Left colon (tissue), 2 donors: ENCODE measurements at regions not wholly inside any gene's neighbourhood (a gene's known extent, or its start where the extent isn't known, plus 50 kb on each side); places are given as distances from the start of the nearest gene placed in this dataset.

Source experiments
- ATAC-seq: fragments of 200-7000 bp; cut with Tn5 transposase; one replicate; pipeline ENCODE4 v1.9.1; 2020; ENCODE audit warnings: mild to moderate bottlenecking, moderate library complexity
- DNase-seq, 2 donors: peaks; one replicate each; pipeline ENCODE4 v3.0.0-alpha.2; 2020
- intact Hi-C, 2 donors: fragments of 100-400 bp; cut with DNase I in 1 of 2; cut with micrococcal nuclease in 1 of 2; formaldehyde crosslinking; loops; one replicate each; pipeline versions ENCODE4 v1.11.2 to v1.14.0; 2022; cut with DNase I, micrococcal nuclease
- donor health status: DM: no; HTN: no; CAD: no.
- donor health status: DM: yes; HTN: yes; CAD: no.

DNA sequence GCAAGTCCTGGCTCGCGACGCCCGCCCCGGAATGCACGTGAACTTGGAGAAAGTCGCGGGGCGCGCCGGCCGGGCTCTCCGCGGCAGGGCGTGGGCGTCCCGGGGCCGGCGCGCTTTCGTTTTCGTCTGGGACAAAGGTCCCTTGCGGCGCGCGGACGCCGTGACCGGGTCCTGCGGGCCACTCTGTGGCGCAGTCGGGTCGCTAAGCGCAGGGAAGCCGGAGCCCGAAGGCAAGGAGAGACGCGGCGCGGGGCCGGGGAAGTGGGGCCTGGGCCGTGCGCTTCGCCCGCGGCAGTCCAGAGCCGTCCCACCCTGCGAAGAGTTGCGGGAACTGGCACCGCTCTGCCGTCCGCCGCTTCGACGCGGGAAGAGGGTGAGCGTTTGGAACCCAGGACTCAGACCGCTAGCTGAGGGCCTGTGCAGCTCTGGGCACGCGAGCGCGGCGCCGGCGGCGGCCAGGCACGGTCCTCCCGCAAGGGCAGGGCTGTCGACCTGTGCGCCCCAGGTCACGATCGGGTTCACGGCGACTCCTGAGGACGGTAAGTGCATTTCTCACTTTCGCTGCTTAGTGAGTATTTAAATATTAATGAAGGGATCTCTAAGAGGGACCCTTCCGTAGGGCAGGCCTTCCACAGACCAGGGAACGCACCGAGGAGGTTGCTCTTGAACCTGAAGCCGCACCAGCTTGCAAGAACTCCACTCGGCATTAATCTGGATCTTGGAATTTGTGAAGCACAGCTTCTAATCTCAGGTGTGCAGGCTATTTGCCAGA lies 78.0 kb upstream of the PPARA start:
- DNase-seq (peak; percentile 74 to 88), ATAC-seq (peak; percentile 49)
- intact Hi-C loops = no loop called here

DNA sequence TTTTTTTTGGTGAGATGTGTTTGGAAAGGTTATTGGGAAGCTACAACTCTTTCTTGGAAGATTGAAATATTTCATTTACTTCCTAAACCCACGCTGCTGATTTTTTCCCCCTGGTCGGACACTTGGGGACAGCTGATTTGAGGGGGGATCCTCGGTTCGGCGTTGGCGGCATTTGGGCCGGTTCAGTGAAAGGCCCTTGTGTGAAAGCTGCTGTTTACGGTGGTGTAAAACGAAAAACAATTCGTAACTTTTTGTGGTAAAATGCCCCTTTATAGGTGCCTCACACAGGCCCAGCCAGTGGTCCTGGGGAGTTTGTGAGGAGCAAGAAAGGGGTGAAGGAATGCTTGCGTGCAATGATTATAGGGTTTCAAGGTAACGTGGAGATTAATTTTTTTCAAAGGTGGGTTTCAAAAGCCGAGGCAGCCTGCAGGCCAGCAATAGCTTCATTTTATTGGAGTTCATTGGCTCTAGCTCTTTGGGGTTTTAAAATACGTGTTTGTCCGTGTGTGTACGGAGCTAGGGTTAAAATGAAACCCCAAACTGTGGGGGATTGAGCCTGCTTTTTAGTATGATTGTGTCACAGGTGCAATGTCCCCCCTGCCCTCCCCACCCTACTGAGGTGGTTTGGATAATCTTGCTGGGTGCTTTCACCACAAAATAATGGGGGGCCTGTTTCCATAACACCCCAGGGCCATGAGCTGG lies 77.2 kb upstream of the PPARA start:
- intact Hi-C loops = no loop called here
- DNase-seq (peak; percentile 10 to 20), ATAC-seq (no peak)

DNA sequence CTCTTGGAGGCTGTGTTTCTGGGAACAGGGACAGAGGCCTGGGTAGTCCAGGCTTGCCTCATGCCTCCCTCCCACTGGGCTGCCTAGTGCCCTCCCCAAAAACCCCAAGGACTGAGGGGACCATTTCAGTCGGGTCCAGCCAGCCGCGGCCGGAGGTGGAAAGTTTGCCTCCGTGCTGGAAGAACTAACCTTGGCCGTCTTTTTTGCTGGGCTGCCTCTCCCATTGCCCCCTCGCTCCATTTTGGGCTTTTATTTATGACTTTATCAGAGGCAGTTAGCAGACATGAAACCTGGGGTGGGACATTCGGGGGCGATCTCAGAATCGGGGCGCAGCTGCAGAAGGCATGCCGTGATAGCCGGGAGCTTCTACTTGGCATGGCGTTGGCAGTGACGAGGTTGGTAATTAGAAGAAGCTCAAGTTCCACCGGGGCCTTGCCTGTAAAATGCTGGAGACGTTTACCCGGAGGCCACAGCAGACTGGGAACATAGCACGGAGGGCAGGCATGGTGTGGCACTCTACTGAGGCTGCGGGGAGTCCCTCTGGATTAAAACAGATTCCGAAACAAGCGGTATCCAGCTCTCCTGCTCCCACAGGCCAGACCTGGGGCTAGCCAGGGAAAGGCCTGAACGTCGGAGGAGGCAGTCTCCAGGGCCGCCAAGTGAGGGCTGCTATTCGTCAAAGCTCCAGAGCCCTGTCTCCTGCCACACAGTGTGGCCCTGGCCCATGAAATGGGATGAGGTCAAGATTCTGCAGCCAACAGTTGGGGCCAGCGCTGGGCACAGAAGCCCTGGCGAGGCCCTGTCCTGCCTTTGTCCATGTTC lies 76.4 kb upstream of the PPARA start:
- ATAC-seq (peak; percentile 7), DNase-seq (peak; percentile 55 to 61)
- intact Hi-C loops = no loop called here

DNA sequence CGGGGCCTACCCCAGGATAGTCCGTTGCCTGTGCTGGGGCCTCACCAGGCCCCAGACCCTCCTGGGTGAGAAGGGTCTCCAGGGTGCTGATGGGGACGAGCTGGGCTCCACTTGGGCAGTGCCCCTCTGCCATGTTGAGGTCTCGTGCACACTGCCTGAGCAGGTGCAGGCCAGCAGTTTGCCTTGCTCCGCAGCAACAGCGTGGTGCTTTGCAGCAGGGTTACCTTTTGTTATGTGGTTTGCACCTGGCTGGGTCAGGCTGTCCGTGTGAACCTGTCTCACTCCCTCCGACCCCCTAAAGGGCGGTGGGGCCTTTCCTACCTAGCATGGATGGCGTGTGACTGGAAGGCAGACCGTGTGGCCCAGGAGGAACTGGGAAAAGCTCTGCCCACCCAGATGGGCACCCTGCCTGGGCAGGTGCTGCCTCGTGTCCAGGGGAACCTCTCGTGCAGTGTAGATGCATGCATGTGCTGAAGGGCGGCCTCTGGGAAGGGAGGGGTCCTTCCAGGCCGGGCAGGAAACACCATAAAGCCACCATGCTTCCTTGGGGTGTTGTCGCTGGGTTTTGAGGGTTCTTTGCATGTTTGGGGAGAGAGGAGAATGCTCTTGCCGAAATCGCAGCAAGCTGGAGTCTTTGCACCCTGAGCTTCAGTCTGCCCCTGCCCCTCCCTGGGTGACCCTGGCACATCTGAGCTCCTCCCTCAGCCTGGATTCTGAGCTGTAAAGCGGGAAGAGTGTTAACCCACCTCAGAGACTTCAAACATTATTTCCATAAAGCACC lies 75.4 kb upstream of the PPARA start:
- intact Hi-C loops = no loop called here
- ATAC-seq = no peak
- peak; percentile 14 to 36 for DNase-seq

DNA sequence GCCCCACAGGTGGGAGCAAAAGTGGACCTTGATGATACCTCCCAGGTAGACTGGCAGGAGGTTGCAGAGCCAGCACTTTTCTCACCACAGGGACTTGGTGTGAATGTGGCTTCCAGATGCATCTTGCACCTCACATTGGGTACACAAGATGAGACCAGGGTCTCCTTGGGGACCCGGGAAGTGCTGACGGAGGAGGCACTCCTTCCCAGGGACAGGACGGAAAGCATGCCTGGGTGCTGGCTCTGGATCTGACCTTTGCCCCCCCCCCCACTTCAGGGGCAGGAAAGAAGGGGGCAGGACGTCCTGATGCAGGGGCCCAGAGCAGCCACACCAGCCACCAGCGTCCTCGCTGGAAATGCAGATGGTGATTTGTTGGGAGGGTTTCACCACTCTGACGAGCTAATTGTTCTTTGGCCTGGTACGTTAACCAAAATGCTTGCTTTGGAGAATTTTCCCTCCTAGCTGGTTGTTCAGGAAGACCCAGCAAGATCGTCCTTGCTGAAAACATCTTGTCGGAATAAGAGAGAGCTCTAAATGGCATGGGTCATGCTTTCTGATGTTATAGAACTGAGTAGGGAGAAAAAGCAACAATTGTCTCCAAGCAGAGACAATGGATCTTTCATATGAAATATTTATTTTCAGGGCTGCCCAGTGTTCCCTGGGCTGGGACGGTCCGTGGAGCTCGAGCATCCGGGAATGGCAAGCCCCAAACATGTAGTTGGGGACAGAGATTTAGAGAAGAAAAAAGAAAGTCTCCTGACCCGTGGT lies 74.4 kb upstream of the PPARA start:
- DNase-seq = peak in 1 of 2 donors; percentile 28
- no peak for ATAC-seq
- intact Hi-C loops = no loop called here

DNA sequence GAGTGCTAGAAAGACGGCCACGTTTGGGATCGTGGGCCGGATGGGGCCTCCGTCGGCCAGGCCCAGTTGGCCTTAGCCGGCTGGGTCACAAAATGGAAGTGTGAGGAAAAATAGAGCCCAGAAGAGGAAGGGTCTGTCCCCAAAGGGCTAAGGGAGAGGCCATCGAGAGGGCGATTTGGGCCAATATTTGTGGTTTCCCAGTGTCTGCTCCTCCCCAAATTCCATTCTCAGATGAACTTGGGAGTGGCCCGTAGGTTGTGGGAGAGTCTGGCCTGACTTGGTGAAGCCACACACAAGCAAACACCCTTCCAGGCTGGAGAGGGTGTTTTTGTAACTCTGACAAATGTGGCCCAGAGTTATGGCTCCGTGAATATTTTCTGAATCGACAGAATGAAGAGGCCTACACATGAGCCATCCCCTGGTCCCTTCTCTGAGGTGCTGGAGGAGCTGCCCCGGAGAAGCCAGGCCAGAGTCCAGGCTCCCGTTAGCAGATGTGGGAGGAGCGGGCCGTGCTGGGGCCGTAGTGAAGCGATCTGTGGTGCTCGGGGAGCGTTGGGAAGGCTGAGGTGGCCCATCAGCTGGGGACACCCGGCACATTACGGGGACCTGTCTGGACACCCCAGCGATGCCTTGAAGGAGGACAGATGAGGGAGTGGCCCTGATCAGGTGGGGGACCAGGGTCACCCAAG lies 73.5 kb upstream of the PPARA start:
- intact Hi-C loops = no loop called here
- DNase-seq (peak in 1 of 2 donors; percentile 38), ATAC-seq (no peak)

DNA sequence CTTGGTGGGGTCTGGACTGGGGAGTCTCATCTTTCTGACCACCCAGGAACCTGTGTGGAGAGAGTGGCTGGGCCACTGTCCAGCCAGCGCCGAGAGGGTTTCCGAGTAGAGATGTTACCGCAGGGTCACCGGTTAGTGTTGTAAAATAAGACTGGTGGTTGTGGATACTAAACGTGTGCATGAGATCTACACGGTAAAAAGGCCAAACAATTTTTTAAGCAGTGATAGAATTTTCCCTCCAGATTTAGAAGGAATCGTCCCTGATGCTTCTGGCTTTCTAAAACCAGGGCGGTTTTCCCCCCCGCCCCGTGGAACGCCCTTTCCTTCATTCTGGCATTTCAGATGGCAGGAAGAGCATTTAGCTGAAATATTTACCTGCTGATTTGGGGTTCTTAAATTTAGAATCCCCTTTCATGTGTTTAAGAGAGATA lies 72.6 kb upstream of the PPARA start:
- ATAC-seq (no peak), DNase-seq (peak in 1 of 2 donors; percentile 26)
- intact Hi-C loops = no loop called here

DNA sequence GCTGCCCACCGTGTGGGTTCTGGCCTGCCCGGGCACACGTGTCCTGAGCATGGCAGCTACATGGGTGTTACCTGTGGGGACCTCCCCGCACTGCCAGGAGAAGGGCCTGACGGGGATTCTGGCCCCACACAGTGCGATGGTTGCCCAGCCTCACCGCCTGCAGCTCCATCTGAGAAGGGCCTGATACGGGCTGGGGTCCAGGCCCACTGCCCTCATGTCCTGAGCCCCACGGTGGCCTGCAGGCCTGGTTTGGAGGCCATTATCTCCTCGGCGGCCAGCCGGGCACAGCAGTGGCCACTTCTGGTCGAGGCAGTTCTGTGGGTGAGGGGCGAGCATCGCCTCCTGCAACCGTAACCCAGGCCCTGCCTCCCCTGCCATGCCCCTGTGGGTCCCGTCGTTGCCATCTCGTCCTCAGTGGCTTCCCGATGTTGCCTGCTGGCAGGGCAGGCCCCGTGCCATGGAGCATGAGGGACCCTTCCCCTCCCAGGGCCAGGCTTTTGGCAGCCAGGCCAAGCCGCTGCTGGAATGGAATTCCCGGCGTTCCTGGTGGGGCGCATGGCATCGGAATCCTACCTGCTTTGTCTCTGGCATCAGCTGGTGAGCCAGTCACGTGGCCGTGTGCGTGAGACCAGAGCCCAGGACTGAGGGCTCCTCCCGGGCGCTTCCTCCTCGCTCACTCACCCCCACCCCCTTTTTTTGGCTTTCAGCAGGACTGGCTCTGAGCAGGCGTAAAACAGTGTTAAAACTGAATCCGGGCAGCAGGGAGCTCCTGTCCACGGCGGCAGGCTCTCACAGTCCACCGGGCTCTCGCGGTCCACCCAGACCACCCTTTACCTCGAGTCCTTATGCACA lies 71.9 kb upstream of the PPARA start:
- no peak for ATAC-seq

DNA sequence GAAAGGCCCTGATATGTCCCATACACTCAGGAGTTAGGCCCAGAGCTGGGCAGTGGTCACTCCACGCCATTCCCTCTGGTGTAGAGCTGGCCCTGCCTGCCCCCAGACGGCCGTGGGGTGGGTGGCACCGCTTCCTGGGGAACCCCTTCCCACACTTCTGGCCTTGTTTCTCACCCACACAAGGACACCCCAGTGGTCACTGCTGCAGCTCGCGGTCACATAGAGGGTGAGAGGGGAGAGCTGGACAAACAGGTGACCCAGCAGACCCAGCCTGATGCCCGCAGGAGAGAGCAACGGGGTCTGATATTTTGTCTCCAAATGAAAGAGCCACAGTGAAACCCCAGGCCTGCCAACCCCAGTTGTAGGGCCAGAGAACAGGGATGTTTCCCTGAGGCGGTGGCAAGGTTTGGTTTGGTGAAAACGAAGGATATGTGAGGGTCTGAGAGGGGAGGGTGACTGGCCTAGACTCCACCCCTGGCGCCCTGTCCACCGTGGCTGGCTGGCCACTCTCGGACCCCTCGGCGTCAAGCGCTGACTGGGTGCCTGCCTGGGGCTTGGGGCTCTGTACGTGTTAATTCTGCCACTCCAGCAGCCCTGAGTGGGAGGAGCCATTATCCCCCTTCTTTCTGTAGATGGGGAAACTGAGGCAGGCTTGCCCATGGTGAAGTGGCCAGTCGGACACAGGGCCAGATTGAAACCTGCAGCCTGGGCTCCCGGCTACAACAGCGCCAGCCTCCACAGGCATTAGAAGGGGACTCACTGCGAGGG lies 71.0 kb upstream of the PPARA start:
- intact Hi-C loops = no loop called here
- peak in 1 of 2 donors; percentile 30 for DNase-seq
- no peak for ATAC-seq

More for the DNA sequence above, 71.9 kb upstream of the PPARA start:
- intact Hi-C loops = no loop called here
- peak in 1 of 2 donors; percentile 59 for DNase-seq

DNA sequence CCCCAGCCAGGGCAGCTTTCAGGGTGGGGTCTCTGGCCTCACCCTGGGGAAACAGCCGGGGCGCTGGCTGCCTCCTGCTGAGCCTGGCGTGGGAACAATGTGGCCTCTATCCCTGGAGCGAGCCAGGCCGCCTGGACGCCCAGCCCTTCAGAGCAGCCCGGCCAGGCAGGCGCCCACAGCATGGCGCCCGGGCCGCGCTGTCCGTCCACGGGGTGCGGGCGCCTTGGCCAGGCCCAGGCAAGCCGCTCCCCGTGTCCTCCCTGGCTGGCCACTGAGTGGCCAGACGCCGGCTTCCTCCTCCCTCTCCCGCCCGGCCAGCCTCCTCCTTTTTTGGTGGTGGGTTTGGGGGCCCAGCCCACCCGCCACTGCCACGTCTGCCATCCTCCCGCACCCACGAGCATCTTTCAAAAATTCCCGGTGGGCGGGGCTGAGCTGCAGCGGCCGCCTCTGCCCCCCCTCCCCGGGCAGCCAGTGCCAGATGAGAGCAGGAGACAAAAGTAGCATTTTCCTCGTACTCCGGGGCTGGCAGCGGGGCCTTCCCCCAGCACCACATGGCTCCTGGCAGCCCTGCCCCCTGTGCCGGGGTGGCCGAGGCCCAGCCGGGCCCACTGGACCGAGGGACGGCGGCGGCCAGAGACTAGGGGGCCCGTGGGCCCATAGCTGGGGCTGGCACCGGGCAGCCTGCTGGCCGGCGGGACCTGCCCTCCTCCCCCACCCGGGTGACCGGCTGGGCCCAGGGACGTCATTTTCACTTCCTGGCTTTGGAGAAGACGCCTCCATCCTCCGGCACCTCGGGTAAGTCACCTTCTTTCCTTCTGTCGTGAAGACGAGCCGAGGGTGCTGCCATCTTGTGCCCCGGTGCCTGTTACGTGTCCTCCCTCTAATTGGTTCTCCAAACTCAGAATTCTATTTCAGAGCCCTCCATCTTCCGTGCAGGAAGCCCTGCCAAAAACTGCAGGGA lies 70.2 kb upstream of the PPARA start:
- intact Hi-C loops = no loop called here
- ATAC-seq (no peak), DNase-seq (peak in 1 of 2 donors; percentile 63)

DNA sequence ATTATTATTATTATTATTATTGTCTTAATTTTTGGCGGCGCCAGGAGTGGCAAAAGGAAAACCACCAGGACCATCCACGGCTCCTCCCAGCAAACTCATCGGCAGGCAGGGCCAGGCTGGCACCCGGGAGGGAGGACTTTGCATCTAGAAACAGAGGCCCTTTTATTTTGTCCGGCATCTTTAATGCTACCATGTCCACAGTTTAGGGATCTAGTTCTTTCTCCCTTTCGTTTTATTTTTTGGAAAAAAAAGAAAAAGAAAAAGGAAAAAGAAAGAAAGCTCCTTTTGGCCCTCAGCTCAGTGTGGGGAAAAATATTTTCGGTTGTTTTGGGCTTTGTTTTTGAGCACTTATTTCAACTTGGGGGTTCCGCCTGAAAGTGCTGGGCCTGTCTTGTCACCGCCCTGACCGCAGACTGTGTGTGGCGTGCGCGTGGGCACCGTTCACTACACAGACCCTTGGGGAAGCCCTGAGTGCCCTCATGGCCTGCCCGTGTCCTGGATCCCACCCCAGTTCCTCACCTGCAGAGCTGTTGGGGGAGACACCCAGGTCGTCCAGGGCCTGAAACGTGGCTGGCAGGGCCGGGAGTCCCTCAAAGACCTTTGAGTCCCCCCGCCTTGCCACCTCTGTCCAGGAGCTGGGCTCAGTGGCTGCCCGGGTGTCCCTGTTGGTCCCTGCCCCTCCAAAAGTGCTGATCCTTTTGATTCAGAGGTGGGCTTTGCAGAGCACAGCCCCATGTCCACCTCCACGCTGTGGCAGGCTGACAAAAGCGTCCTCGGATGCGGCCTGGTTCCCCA lies 69.1 kb upstream of the PPARA start:
- no peak for ATAC-seq
- peak in 1 of 2 donors; percentile 31 for DNase-seq
- intact Hi-C loops = no loop called here

DNA sequence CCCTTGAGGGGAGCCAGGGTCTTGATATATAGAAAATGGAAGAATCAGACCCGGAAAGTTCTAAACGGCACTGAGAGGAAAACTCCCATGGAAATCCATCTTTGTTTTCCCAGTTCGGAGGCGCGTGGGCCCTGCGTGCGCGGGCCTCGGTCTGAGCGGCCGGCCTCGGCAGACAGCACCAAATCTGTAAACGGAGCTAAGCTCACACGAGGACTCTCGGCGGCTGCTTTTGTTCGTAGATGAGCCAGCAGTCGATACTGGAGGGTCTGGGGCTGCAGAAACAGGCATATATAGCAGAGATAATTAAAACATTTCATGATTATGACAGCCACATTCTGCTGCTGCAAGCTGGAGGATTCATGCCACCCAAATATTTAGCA lies 68.5 kb upstream of the PPARA start:
- intact Hi-C loops = no loop called here
- peak in 1 of 2 donors; percentile 24 for DNase-seq

DNA sequence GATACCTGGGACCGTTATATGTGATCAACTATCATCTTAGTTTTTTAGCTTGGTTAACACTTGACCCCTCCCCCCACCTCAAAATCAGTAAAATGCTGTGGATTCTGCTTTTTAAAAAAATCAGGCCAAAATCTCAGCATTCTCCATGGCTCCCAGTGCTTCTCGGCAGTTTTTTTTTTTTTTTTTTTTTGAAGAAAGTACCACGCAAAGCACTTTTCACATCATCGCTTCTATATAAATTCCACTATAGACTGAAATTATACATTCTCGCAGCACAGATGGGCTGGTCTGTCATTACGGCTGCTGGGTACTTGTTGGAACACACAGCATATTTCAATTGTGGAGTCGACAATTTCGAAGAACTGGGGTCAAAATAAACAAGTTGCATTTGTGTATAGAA lies 67.7 kb upstream of the PPARA start:
- ATAC-seq (no peak), DNase-seq (no peak)
- intact Hi-C loops = no loop called here

More for the DNA sequence above, 68.5 kb upstream of the PPARA start:
- ATAC-seq = no peak
